ENCODE measurements at regions not wholly inside any gene's neighbourhood (a gene's known extent, or its start where the extent isn't known, plus 50 kb on each side); places are given as distances from the start of the nearest gene placed in this dataset.

DNA sequence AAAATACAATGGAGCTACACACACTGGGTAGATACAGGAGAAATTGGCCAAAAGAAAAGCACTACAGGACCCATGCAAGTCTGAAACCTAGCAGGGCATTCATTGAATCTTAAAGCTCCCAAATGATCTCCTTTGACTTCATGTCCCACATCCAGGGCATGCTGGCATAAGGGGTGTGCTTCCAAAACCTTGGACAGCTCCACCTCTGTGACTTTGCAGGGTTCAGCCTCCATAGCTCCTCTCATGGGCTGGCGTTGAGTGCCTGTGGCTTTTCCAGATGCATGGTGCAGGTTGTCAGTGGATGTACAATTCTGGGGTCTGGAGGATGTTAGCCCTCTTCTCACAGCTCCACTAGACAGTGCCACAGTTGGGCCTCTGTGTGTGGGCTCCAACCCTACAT is 626.3 kb upstream of the POT1 start:
- no peak for DNase-seq

DNA sequence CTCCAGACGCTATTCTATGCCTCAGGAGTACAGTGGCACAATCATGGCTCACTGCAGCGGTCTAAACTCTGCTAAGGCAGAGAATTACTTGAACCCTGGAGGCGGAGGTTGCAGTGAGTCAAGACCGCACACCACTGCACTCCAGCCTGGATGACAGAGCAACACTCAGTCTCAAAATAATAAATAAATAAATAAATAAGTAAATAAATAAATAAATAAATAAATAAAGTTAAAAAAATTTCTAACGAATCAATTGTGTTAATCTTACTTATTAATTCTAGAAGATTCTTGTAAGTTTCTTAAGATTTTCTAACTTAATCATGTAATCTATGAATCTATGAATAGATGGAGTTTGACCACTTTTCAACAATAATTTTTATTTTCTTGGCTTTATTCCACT is 621.4 kb upstream of the POT1 start:
- no peak for DNase-seq

DNA sequence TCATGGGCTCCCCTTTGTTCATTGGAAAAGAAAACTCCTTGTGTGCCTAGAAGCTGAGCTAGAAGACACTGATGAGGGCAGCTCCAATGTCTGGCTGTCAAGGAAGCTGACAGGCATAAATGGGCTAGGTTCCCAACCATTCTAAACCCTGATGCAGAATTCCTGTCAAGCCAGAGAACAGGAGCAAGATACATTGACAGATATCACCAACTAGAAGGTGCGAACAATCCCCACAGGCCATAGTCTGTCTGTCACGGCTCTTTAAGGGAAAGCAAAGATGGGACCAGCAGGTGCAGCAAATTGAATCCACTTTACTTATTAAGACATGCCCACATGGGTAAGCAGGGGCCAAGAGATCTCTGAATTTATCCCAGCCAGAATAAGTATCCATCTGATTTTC is 617.9 kb upstream of the POT1 start:
- DNase-seq, result no peak

DNA sequence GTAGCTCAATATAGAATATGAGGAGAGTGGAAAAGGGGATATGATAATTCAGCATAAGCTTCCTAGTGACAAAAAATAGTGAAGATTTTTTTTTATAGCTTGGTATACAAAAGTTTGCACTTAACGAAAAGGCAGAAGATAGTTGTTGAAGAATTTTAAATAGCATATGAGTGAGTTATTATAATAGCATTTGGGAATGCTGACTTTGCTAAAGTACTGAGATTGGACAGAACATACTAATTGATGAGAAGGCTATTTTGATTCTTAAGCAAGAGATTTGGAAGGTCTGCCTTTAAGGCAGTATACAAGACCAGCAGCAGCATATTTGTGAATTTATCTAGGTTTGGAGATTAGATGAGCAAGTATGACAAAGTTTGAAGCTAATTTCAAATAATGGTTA is 600.9 kb upstream of the POT1 start:
- DNase-seq, result no peak

DNA sequence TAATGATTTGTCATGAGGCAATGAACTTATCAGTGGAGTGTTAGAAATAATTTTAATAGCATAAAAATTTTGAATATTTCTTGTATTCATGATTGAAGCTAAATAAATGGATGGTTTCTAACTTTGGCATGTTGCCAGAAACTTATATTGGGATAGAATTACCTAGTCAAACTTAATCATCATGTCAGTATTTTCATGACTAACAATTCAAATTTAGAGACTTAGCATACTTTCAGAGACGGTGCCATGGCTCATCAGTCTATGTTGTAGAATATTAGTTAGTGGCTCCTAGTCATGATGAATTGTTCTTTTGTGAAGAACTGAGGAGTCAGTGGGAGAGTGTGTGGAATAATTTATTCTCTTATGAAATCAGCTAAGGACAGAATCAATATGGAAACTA is 599.6 kb upstream of the POT1 start:
- no peak for DNase-seq

DNA sequence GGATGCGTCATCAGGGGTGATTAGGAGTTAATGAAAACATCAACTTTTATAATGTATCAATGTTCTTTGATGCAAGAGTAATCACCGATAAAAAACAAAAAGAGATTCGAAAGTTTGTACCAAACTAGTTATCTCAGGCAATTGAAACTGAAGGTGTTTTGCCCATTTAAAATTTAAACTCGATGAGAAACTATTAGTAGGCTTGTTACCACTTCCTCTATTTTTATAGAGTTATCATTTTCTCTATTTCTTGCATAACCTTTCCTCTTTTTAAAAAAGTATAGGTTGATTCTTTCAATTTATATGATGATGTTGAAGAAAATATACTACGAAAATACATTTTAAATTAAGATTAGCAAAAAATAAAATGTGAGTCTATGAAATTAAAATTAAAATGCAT is 597.3 kb upstream of the POT1 start:
- no peak for DNase-seq

DNA sequence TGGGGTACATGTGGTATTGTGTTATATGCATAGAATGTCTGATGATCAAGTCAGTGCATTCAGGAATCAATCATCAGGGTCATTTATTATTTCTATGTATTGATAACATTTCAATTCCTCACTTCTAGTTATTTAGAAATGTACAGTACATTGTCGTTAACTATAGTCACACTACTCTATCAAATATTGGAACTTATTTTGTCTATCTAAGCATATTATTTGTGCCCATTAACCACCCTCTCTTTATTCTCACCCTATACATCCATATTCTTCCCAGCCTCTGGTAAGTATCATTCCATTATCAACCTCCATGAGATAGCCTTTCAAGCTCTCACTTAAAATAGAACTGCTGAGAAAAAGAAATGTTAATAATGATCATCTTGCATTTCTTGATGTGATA is 596.5 kb upstream of the POT1 start:
- DNase-seq, result no peak

DNA sequence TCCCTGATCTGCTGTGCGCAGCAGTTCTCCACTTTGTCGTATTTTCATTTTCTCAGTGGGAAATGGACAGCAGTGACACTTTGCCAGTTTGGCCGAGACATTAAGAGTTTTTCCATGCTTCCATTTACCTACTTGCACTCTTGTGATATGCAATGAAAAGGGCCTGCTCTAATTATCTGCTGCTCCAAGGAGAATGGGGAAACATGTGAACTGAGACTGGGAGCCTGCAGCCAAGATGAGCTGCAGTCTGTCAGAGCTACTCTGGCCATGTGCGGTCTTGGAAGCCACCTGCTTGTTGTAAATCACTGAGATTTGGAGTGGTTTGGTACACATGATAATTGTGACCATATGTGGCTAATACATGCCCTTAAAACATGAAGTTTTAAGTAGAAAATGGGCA is 586.6 kb upstream of the POT1 start:
- no peak for DNase-seq

DNA sequence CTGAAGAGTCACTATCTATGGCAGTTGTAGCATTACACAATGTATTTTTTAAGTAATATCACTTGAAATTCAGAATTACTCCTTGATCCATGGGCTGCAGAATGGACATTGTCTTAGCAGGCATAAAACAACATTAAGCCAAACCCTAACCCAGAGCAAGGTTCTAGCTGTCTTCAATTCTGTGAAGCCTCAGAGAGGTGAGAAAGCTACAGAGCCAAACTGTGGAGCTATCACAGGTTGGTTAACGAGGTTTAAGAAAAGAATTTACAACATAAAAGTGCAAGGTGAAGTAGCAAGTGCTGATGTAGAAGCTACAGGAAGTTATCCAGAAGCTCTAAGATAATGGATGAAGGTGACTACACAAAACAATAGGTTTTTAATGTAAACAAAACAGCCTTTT is 582.7 kb upstream of the POT1 start:
- no peak for DNase-seq

DNA sequence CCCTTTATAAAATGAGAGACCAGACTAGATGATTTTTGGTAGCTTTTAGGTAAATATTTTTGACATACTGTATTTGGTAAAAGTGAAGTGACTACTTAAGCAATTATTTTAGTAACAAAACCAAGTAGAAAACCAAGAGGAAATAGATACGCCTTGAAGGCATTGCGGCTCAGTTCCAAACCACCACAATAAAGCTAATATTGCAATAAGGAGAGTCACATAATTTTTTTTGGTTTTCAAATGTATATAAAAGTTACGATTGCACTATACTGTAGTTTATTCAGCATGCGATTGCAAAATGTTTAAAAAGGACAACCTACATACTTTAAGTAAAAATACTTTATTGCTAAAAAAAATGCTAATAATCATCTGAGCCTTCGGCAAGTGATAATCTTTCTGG is 581.7 kb upstream of the POT1 start:
- no peak for DNase-seq

DNA sequence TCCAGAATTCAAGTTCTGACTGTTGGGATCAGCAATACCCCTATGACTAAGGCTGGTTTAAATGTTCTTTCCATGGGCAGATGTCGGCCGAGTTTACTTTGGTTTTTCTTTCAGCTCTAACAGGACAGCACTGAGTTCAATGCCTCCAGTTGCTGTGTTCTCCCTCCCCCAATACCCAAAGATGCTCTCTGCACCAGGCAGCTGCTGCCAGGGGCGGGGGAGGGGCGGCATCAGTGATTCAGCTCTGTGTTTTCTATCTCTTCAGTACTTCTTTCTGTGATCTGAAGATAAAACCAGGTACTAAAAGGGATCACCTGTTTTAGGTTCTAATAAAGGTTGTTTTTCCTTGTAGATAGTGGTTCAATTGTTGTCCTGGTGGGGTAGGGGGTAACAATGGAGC is 576.7 kb upstream of the POT1 start:
- no peak for DNase-seq

DNA sequence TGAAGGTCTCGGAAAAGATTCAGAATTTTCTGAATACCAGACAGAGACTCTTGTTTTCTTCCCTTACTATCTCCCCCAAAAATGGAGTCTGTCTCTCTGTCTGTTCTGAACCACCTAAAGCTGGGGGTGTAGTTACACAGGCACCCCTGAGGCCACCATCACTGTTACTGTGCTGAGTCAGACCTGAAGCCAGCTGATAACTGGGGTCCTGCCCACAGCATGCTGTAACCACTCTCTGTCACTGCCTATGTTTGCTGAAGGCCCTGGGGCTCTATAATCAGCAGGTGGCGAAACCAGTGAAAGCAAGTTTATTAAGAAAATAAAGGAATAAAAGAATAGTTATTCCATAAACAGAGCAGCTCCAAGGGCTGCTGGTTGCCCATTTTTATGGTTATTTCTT is 575.2 kb upstream of the POT1 start:
- DNase-seq, result no peak

DNA sequence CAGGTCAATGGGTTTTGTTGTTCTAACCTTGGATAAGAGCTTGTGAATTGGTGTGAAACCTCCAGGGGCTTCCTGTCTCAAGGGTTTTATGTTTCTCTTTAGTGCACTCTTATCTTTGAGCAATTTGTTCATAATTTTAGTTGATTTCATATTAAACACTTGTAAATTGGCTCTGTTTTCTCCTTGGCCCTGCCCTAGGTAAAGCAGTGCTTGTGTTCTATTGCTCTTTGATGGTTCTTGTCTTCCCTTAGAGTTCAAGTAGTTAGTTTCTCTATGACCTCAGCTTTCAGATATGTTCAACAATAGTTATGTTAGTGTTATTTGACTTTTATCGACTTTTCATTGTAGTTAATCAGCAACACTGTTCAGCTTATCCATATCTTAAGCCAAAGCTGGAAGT is 566.4 kb upstream of the POT1 start:
- no peak for DNase-seq

DNA sequence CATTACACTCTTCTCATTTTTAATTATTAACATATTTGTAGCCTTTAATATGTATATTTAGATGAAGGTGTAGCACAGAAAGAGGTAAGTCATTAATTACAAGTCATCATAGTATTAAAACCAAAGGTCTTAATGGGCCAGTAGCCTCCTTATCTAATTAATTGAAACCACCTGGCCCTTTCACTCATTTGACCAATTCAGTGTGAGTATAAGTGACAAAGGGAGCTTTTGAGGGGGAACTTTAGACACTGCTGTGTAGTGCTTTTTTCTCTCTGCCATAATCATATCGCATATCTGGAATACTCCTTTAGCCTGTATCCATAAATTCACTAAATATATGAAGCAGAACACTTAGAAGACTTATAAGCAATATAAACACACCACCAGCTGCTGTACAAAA is 562.9 kb upstream of the POT1 start:
- no peak for DNase-seq

DNA sequence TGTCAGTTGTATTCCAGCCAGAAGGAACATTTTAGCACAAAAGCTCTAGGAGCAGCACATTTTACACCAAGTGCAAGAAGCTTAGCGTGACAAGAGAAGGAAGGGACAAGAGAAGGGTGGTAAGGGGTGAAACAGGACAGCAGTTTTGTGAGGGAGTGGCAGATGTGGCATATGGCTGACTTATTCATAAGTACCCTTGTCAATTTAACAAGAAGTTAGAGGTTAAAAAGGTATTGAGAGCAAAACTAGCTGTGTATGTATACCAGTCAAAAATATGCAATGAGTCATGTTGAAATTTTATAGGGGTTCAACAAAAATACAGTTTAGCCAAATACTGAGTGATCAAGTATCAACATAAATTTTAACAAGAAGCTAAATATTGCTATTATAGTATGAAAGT is 561.5 kb upstream of the POT1 start:
- DNase-seq, result no peak

DNA sequence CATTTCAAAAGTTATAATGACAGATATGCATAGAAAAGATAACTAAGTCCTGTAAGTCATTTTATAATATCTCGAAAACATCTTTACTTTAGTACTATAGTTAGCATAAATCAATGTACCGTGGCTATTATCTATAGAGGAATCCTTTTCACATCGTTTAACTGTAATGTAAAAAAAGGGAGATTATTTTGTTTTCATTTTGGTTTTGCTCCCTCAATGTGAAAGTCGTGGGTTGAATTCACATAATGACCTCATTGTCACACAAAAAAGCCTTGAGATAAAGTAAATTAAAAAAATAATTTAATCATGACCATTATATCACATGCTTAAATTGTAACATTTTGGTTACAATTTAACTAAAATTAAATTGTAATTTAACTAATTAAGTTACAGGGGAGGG is 560.5 kb upstream of the POT1 start:
- DNase-seq, result no peak

DNA sequence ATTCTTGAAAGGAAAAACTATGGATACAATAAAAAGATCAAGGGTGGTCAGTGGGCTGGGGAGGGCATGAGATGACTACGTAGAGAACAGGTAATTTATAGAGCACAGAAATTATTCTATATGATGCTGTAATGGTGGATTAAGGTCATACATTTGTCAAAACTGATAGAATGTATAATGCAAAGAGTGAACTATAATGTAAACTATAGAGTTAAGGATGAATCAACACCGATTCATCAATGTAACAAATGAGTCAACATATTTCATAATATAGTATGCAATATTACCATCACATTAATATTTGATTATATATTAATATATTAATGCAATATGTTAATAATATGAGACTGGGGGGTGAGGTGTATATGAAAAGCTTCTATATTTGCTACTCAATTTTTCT is 555.6 kb upstream of the POT1 start:
- DNase-seq, result no peak

DNA sequence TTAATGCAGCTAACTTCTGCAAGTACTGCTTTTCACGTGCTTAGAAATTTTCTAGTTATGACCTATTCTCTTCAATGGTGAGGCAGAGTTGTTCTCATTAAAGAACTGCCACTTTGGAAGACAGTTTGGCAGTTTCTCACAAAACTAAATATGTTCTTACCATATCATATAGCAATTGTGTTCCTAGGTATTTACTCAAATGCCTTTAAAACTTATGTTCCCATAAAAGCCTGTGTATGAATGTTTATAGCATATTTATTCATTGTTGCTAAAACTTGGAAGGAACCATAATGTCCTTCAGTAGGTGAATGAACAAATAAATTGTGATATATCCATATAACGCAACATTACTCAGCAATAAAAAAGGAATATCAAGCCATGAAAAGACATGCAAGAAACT is 555.1 kb upstream of the POT1 start:
- DNase-seq, result no peak

DNA sequence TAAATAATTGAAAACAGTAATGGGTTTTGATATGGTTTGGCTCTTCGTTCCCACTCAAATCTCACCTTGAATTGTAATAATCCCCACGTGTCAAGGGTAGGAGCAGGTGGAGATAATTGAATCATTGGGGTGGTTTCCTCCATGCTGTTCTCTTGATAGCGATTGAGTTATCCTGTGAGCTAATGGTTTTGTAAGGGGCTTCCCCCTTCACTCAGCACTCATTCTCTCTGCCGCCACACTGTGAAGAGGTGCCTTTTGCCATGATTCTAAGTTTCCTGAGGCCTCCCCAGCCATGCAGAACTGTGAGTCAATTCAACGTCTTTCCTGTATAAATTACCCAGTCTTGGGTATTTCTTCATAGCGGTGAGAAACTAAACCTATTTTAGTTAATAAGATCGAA is 551.7 kb upstream of the POT1 start:
- no peak for DNase-seq

DNA sequence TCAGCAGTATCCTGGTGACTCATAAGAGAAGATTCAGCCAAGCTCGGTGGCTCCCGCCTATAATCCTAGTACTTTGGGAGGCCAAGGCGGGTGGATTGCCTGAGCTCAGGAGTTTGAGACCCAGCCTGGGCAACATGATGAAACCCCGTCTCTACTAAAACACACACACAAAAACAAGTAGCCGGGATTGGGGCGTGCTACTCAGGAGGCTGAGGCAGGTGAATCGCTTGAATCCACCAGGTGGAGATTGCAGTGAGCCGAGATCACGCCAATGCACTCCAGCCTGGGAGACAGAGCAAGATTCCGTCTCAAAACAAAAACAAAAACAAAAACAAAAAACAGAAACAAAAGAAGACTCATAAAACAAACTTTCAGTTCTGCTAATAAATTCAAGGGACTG is 551.1 kb upstream of the POT1 start:
- no peak for DNase-seq

DNA sequence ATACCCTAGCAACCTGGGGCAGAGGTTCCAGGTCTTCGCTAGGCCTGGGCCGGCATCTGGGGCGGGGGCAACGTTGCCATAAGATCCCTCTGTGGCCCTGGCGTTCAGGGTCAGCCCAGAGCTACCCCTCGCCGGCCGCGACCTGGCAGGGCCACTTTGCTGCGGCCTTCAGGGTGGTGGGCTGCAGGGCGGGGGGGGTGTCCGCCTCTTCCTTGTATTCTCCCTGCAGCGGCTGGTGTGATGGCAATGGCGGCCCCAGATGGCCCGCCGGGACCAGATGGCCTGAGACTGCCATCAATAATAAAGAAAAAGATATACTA is 539.2 kb upstream of the POT1 start:
- no peak for DNase-seq

DNA sequence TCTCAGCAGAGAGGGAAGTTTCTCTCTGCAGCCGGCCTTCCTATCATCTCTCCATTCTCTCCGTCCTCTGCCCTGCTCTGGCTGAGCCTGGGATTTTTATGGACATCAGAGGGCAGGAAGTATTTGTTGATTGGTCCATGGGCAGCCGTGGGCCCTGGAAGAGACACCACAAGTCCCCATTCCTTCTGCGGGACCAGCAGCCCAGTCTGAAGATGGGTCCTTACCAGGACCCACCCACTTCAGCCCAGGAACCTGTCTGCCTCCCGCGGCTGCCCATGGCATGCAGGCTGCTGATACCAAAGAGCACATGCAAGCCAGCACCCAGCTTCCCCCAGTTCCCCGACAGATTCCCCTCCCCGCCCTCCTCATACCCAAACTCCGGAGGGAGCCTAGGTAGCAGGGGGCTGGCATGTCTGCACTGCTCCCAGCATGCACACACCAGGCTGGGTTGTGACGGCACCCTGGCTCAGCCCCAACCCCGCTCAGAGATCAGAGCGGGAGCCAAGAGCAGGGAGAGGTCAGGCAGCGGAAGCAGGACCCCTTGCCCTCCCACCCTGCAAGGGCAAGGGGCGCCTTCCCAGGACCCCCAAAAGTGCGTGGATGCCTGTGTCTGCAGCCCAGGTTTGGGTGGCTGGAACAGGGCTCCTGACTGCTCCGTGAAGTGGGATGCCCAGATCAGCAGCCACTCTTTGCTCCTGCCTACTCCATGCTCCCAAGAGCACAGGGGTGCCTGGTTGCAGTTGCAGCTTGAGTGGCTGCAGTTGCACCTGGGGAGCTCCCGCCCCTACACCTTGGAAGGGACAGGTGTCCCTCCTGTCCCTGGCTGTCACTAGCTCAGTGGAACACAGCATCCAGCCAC is 538.6 kb upstream of the POT1 start:
- DNase-seq, result no peak

DNA sequence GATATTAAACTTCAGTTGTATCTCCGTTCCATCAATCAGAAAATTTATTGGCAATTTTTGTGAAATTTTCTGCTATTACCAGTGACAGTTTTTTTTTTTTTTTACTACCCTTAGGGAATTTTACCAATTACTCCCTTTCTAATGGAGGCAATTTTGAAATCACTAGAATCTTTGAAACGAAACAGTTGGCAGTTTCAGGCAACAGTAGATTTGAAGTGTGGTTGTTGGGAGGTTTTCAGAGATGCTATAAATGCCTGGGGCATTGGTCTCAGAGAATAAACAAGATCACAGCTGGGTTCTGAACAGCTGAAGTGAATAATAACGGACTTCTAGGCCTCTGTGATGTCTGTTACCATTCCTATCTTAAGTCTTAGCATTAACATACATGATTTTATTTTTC is 535.9 kb upstream of the POT1 start:
- DNase-seq, result no peak

DNA sequence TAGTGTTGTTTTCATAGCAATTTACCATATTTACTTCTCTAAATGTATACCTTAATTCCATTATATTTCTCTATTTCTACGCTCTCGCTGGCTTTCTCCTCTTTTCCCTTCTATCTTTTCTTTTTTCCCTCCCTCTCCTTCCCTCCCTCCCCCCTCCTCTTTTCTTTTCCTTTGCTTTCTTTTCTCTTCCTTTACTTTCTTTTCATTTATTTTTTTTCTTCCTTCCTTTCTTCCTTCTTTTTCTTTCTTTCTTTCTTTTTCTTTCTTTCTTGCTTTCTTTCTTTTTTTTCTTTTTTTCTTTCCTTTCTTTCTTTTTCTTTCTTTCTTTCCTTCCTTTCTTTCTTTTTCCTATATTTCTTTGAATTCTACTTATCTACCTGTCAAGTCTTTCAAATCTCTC is 533.0 kb upstream of the POT1 start:
- no peak for DNase-seq

DNA sequence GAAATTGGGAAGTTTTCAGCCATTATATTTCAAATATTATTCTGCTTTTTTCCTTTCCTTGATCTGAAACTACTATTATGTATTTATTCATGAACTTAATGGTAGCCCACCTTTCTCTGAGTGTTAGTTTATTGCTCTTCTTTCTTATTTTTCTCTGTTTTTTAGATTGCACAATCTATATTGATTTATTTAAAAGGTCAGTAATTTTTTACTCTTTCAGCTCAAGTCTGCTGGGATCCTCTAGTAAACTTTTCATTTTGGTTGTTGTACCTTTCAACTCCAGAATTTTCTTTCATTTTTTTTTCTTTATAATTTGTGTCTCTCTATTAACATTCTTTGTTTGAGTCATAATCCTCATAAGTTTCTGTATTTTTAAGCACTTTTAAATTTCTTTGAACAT is 529.4 kb upstream of the POT1 start:
- DNase-seq, result no peak

DNA sequence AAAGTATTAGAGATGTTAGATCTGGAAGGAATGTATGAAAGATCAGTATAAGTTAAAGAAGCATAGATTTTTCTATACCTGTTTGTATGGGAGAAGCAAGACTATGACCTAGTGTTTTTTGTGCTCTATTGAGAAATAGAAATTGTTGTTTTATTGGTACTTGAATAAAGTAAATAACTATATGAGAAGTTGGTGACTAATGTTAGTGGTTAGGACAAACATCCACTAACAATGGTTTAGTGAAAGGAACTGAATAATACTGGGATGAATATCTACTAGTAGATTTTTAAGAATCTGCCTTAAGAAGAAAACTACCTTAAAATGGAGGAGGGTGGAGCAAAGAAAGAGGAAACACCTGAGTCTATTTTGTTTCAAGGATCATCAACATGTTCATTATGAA is 521.1 kb upstream of the POT1 start:
- DNase-seq, result no peak
